Large intestine (tissue), 3 donors: ENCODE measurements at regions not wholly inside any gene's neighbourhood (a gene's known extent, or its start where the extent isn't known, plus 50 kb on each side); places are given as distances from the start of the nearest gene placed in this dataset.
"Not testable (repeated sequence)": the region's sequence is repeated elsewhere in the genome, so short reads cannot be mapped to it uniquely, and the experiment has no call there.

Experiments used
- DNase-seq, 2 donors: peaks; one replicate each; pipeline versions ENCODE4 v3.0.0 to v3.0.0-alpha.2; 2013
- H3K27ac ChIP-seq: one replicate; pipeline ENCODE4 v1.5.1; 2013; ENCODE audit warnings: low read length
- H3K27me3 ChIP-seq: 2 replicates; pipeline ENCODE4 v1.6.1; 2013; ENCODE audit warnings: low read length; ENCODE audit not compliant: control insufficient read depth, insufficient read depth
- H3K36me3 ChIP-seq: 2 replicates; pipeline ENCODE4 v1.6.1; 2013; ENCODE audit warnings: low read length; ENCODE audit not compliant: control insufficient read depth, insufficient read depth
- H3K4me1 ChIP-seq: one replicate; pipeline ENCODE4 v1.6.1; 2013; ENCODE audit warnings: low read length; ENCODE audit not compliant: control insufficient read depth, insufficient read depth
- H3K4me3 ChIP-seq: one replicate; pipeline ENCODE4 v1.5.1; 2013; ENCODE audit warnings: low read length
- H3K9me3 ChIP-seq: one replicate; pipeline ENCODE4 v1.6.1; 2013; ENCODE audit warnings: mild to moderate bottlenecking, low read depth, low read length, moderate library complexity; ENCODE audit not compliant: control insufficient read depth
- WGBS: methylation state at CpG from one replicate; pipeline ENCODE4 v1.1.5; 2013; ENCODE audit warnings: low lambda C conversion rate; ENCODE audit not compliant: insufficient coverage; 5-methylcytosine and 5-hydroxymethylcytosine counted together

DNA sequence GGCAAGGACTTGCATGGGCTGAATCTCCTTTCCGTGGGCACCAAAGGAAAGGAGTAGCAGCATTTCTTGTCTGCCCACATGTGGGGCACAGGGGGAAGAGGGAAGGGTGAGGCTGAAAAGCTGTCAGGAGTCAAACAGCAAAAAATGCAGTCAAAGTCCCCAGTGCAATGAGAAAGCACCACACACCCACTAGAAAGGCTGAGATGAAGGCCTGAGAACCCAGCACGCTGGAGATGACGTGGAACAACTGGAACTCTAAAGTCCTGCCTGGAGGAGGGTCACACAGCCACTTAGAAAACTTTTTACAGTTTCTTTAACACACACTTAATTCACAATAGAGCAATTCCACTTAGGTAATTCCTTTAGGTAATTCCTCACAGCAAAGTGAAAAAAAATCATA is 94.6 kb upstream of the IGFBPL1 start:
- no peak for DNase-seq
- WGBS = 100% methylated on average over 1 of the region's 3 CpGs

DNA sequence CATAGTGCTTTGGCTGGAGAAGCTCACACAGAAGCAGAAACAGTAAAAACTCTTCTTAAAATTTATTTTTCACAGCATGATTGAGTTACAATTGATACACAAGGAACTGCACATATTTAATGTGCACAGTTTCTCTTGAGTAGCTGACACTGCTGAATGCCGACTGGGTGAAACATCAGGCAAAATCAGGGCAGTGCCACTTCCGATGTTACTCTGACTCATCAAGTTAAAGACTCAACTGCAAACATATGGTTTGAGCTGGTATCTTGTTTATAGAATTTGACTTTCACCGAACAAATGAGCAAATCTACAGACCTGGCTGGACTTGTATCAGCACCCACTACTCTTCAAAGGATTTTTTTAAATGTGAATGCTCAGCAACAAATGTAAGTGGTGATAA is 92.0 kb upstream of the IGFBPL1 start:
- H3K4me3 ChIP-seq, DNase-seq, H3K36me3 ChIP-seq, H3K9me3 ChIP-seq, H3K27ac ChIP-seq, H3K4me1 ChIP-seq, H3K27me3 ChIP-seq: not testable (repeated sequence)
- WGBS = no CpG with 5 or more reads among the region's 3 CpGs

More for the DNA sequence above, 94.6 kb upstream of the IGFBPL1 start:
- H3K9me3 ChIP-seq = no peaks in the 10 kb centered on the region
- no peak overlapping the region for H3K27ac ChIP-seq
- H3K4me3 ChIP-seq = no peak overlapping the region
- peaks cover 7% of the 10 kb centered on the region for H3K4me1 ChIP-seq
- H3K36me3 ChIP-seq = no peaks in the 10 kb centered on the region
- H3K27me3 ChIP-seq = no peaks in the 10 kb centered on the region

DNA sequence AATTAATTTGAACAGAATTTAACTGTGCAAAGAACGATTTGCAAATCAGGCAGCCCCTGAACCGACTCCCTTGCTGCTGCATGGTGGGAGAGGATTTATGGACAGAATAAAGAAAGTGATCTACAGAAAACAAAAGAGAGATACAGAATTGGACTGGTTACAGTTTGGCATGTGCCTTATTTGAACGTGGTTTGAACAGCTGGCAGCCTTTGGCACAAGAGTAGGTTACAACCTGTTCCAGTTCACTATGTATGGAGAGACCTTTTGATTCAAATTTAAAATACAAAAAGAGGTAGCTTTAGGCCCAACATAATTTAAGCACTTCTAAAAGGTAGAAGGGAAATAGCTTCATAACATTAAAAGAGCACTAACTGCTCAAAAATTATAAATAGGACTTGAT is 90.8 kb upstream of the IGFBPL1 start:
- H3K9me3 ChIP-seq, H3K4me3 ChIP-seq, H3K27ac ChIP-seq, H3K4me1 ChIP-seq, H3K27me3 ChIP-seq, H3K36me3 ChIP-seq, DNase-seq: not testable (repeated sequence)
- WGBS = 60% methylated on average over 1 of the region's 3 CpGs

DNA sequence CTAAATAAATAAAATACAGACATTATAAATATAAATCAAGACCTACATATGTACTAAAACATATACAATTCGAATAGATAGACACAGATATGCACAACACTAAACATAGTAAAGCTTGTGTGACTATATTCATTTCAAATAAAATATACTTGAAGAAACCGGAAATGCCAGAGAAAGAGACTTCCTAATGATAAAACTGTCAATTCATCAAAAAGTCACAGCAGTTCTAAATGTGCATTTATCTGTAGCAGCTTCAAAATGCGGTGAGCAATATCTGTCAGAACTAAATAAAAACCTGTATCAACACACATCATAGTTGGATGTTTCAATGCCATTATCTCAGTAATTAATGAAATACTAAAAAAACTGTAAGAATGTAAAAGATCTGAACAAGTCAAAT is 86.1 kb upstream of the IGFBPL1 start:
- WGBS = 100% methylated on average over 1 of the region's 3 CpGs
- not testable (repeated sequence) for DNase-seq, H3K4me1 ChIP-seq

DNA sequence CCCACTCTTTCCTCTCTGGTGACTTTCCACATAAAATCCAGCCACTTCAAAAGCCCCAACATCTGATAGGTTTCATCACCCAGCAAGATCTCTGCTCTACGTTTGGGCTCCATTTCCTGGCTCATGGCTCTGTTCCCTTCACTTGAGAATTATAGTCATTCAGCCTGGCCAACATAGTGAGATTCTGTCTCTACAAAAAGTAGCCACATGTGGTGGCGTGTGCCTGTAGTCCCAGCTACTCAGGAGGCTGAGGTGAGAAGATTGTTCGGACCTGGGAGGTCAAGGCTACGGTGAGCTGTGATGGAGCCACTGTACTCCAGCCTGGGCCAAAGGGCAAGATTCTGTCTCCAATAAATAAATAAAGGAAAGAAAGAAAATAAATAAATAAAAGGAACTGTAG is 83.3 kb upstream of the IGFBPL1 start:
- H3K4me1 ChIP-seq = no peaks in the 10 kb centered on the region
- WGBS = no CpG with 5 or more reads among the region's 4 CpGs
- H3K4me3 ChIP-seq = no peak overlapping the region
- no peaks in the 10 kb centered on the region for H3K36me3 ChIP-seq
- no peak for DNase-seq
- no peaks in the 10 kb centered on the region for H3K27me3 ChIP-seq
- H3K9me3 ChIP-seq = no peaks in the 10 kb centered on the region
- no peak overlapping the region for H3K27ac ChIP-seq

More for the DNA sequence above, 86.1 kb upstream of the IGFBPL1 start:
- not testable (repeated sequence) for H3K36me3 ChIP-seq, H3K9me3 ChIP-seq, H3K27me3 ChIP-seq, H3K27ac ChIP-seq, H3K4me3 ChIP-seq

DNA sequence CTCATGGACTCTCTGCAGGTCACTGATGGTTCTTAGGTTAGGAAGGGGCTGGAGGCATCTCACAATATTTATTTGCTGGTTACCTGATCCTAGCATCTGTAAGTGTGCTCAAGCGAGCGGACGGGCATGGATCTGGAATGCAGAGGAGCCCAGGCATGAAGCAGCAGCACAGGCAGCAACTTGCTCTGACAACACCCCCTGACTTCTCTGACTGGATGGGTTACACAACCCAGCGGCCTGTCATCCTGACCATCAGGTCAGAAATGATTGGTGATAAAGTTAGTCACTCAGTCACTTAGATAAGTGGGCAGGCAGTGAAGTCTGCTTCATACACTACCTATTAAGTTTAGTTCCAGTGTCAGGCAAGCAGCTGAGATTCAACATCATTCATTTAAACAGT is 75.9 kb upstream of the IGFBPL1 start:
- H3K27me3 ChIP-seq, H3K27ac ChIP-seq, H3K9me3 ChIP-seq, H3K4me3 ChIP-seq, H3K4me1 ChIP-seq, H3K36me3 ChIP-seq: not testable (repeated sequence)
- WGBS = 80% methylated on average over 1 of the region's 4 CpGs
- peak; percentile 64 to 66 for DNase-seq

DNA sequence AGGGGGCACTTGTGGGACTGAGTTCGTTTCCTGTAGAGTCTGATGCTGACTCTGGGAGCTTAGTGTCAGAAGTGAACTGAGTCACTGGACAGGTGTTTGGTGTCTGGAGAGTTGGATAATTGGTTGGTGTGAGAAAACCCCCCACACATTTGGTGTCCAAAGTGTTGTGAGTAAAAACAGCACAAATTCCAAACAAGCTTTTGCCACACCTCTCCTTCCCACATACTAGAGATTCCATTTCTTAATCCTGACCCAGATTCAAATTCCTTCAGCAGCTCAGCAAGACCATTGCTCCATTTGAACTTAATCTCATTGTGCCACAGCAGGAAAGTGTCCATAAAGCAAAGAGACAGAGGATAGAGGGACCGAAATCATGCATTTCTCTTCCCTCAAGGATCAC is 74.3 kb upstream of the IGFBPL1 start:
- DNase-seq, H3K27ac ChIP-seq, H3K36me3 ChIP-seq, H3K4me1 ChIP-seq, H3K4me3 ChIP-seq, H3K27me3 ChIP-seq, H3K9me3 ChIP-seq: not testable (repeated sequence)
- WGBS = no CpG with 5 or more reads among the region's 2 CpGs

DNA sequence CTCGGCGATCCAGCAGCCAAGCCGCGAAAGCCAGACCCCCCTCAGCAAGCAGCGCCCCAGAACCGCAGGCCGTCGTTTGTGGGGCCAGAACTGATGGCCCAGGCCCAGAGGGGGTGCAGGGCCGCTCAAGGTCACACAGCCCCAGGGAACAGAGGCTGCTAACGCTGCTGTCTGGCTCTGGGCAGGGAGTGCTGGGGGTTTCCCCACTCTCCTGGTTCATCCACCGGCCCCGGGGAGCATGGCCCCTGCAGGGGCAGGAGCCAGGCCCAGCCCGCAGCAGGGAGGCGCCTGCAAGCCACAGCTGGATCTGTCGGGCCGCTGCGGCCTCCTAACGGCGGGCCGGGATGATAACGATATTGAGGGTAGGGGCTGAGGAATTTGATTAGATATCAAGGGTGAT is 64.8 kb upstream of the IGFBPL1 start:
- H3K4me3 ChIP-seq = no peak overlapping the region
- 100% methylated on average over 2 of the region's 21 CpGs for WGBS
- H3K36me3 ChIP-seq = no peaks in the 10 kb centered on the region
- no peak overlapping the region for H3K27ac ChIP-seq
- H3K27me3 ChIP-seq = peaks cover 10% of the 10 kb centered on the region
- H3K9me3 ChIP-seq = peaks cover 9% of the 10 kb centered on the region
- no peaks in the 10 kb centered on the region for H3K4me1 ChIP-seq
- no peak for DNase-seq

DNA sequence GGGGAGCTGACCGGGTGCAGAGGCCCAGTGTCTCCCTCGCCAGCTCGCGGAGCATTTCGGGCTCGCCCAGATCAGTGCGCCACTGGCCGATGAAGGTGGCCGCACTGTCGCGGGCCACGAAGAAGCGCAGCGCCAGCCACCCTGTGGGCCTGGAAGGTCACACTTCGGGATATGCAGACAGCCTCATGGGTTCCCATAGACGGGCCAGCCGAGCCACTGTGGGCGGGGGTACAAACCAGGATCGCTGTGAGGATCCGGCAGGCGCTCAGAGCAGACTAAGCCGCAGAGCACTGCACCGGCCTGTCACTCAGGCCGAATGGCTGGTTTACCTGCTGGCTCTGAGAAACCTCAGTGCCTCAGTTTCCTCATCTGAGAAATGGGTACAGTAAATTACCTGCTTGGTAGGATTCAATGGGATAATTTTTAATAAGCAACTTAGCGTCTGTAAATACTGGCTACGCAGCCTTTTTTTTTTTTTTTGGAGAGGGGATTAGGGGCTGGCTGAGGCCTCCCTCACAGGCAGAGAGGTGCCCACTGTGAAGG is 64.0 kb upstream of the IGFBPL1 start:
- no peak overlapping the region for H3K4me3 ChIP-seq
- H3K4me1 ChIP-seq = no peaks in the 10 kb centered on the region
- DNase-seq = no peak
- H3K9me3 ChIP-seq = peaks cover 9% of the 10 kb centered on the region
- peaks cover 10% of the 10 kb centered on the region for H3K27me3 ChIP-seq
- WGBS = no CpG with 5 or more reads among the region's 26 CpGs
- H3K27ac ChIP-seq = no peak overlapping the region
- no peaks in the 10 kb centered on the region for H3K36me3 ChIP-seq

DNA sequence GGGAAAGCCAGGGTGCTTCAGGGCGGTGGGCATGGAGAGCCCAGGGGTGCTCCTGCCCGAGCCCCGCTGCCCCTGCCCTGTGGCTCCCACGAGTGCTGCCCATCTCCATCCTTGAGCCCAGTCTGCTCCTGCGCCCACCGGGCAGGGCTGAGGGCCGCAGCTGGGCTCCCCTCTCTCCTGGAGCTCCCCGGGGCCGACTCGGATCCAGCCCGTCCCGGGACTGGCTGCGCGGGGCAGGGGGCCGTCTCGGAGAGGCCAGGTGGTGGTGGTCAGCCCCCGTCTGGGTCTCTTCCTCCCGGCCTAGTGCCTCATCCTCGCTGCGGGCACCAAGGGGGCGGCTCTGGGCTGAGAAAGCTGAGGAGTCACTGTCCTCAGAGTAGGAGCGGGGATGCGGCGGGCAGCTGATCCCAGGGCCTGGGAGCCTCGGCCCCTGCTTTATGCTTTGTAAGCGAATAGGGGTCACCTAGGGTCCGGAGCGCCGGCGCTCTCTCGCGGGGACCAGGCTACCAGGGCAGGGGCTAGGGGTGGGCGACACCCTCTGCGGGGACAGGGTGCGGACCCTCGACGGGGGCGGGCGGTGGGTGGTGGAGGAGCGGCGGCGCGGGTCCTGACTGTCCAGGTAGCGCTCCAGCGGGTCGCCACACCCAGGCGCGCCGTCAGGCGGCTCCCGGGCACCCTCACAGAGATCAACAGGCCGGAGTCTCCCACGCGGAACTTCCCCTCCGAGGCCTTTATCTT is 63.3 kb upstream of the IGFBPL1 start:
- WGBS = no CpG with 5 or more reads among the region's 55 CpGs
- not testable (repeated sequence) for H3K36me3 ChIP-seq, DNase-seq, H3K4me3 ChIP-seq, H3K9me3 ChIP-seq, H3K27ac ChIP-seq, H3K4me1 ChIP-seq
- H3K27me3 ChIP-seq = peaks cover 10% of the 10 kb centered on the region

DNA sequence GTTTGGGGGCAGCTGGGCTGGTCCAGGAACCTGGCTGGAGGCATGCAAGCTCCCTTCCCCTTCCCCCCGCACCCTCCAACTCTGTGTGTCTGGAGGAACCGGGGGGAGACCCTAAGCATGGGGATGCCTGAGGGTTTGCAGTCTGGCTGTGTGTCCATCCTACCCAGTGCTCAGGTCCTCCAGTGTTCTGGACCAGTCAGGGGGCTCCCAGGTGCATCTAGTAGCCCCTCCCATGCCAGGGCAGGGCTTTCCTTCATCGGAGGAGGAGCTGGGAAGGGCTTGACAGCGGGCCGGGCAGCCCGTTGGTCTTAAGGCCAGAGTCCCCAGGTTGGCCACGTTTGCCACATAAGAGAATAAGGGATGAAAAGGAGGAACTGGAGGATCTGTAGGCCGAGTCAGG is 62.6 kb upstream of the IGFBPL1 start:
- DNase-seq = no peak
- no CpG with 5 or more reads among the region's 8 CpGs for WGBS

More for the DNA sequence above, 62.6 kb upstream of the IGFBPL1 start:
- peaks cover 4% of the 10 kb centered on the region for H3K4me1 ChIP-seq
- no peak overlapping the region for H3K27ac ChIP-seq
- H3K9me3 ChIP-seq = peaks cover 9% of the 10 kb centered on the region
- H3K4me3 ChIP-seq = no peak overlapping the region
- no peaks in the 10 kb centered on the region for H3K36me3 ChIP-seq
- peaks cover 10% of the 10 kb centered on the region for H3K27me3 ChIP-seq
